Fibroblast of mammary gland (primary cell): ENCODE measurements at regions not wholly inside any gene's neighbourhood (a gene's known extent, or its start where the extent isn't known, plus 50 kb on each side); places are given as distances from the start of the nearest gene placed in this dataset.

ENCODE experiments used
- DNase-seq: peaks from one replicate; pipeline ENCODE4 v3.0.0-alpha.2; 2010; ENCODE audit warnings: low read depth
- H3K4me3 ChIP-seq: 2 replicates; pipeline ENCODE4 v1.5.1; 2011; ENCODE audit warnings: low read depth, mild to moderate bottlenecking, low read length, moderate library complexity; ENCODE audit not compliant: control insufficient read depth
- CTCF ChIP-seq: conservative IDR thresholded peaks from 2 replicates; pipeline ENCODE4 v1.5.1; 2011; ENCODE audit warnings: low read depth, low read length, inconsistent platforms; ENCODE audit not compliant: control insufficient read depth, insufficient read depth

- DNase-seq: no peak
- no peak overlapping the region for H3K4me3 ChIP-seq
- TF ChIP-seq CTCF: no peak
These were observed 1292.1 kb downstream of the TBC1D22A start for GRCh38 chr22:48054596-48054995.

GRCh38 chr22:48053973-48054372 lies 1291.5 kb downstream of the TBC1D22A start:
- no peak for DNase-seq
- no peak overlapping the region for H3K4me3 ChIP-seq
- no peak for TF ChIP-seq CTCF

GRCh38 chr22:48053486-48053885 lies 1291.0 kb downstream of the TBC1D22A start:
- TF ChIP-seq CTCF: no peak
- no peak overlapping the region for H3K4me3 ChIP-seq
- DNase-seq: no peak

GRCh38 chr22:48052621-48052890 lies 1290.1 kb downstream of the TBC1D22A start:
- TF ChIP-seq CTCF: no peak
- no peak overlapping the region for H3K4me3 ChIP-seq
- no peak for DNase-seq

GRCh38 chr22:48051796-48052620 lies 1289.6 kb downstream of the TBC1D22A start:
- no peak for TF ChIP-seq CTCF
- DNase-seq: no peak
- no peak overlapping the region for H3K4me3 ChIP-seq

- no peak overlapping the region for H3K4me3 ChIP-seq
These were observed 1288.4 kb downstream of the TBC1D22A start for GRCh38 chr22:48050836-48051235.

More at GRCh38 chr22:48050836-48051235, 1288.4 kb downstream of the TBC1D22A start:
- no peak for DNase-seq
- TF ChIP-seq CTCF: no peak
